ENCODE measurements at regions not wholly inside any gene's neighbourhood (a gene's known extent, or its start where the extent isn't known, plus 50 kb on each side); places are given as distances from the start of the nearest gene placed in this dataset.
A peak's percentile ranks its signal among the peaks of the same experiment; 100 is the strongest.
"Not testable (repeated sequence)": the region's sequence is repeated elsewhere in the genome, so short reads cannot be mapped to it uniquely, and the experiment has no call there.

- no peak for DNase-seq (ENCODE audit: low read depth)
Measured at GRCh38 chr9:88596376-88596775, 61.4 kb downstream of the NXNL2 start.

GRCh38 chr9:88604836-88605511 lies 70.0 kb downstream of the NXNL2 start:
- no peak for DNase-seq (ENCODE audit: low read depth)

GRCh38 chr9:88605512-88606362 lies 70.8 kb downstream of the NXNL2 start:
- no peak for DNase-seq (ENCODE audit: low read depth)

- no peak for DNase-seq (ENCODE audit: low read depth)
Measured at GRCh38 chr9:88614359-88614758, 79.4 kb downstream of the NXNL2 start.

GRCh38 chr9:88623698-88624097 lies 88.7 kb downstream of the NXNL2 start:
- no peak for DNase-seq (ENCODE audit: low read depth)

GRCh38 chr9:88628114-88628513 lies 93.1 kb downstream of the NXNL2 start:
- no peak for DNase-seq (ENCODE audit: low read depth)

- DNase-seq (ENCODE audit: low read depth) = no peak
Measured at GRCh38 chr9:88628811-88629210, 93.8 kb downstream of the NXNL2 start.

GRCh38 chr9:88630574-88630973 lies 95.6 kb downstream of the NXNL2 start:
- DNase-seq (ENCODE audit: low read depth) = not testable (repeated sequence)

GRCh38 chr9:88635151-88635550 lies 100.2 kb downstream of the NXNL2 start:
- no peak for DNase-seq (ENCODE audit: low read depth)

- no peak for DNase-seq (ENCODE audit: low read depth)
Measured at GRCh38 chr9:88641456-88642240, 106.7 kb downstream of the NXNL2 start.

GRCh38 chr9:88642336-88642735 lies 107.4 kb downstream of the NXNL2 start:
- no peak for DNase-seq (ENCODE audit: low read depth)

GRCh38 chr9:88643931-88644330 lies 109.0 kb downstream of the NXNL2 start:
- DNase-seq (ENCODE audit: low read depth) = no peak

GRCh38 chr9:88645172-88645878 lies 110.3 kb downstream of the NXNL2 start:
- DNase-seq (ENCODE audit: low read depth) = no peak

GRCh38 chr9:88645879-88646199 lies 110.9 kb downstream of the NXNL2 start:
- no peak for DNase-seq (ENCODE audit: low read depth)

GRCh38 chr9:88646539-88647300 lies 111.7 kb downstream of the NXNL2 start:
- no peak for DNase-seq (ENCODE audit: low read depth)

GRCh38 chr9:88651682-88652633 lies 117.0 kb downstream of the NXNL2 start:
- DNase-seq (ENCODE audit: low read depth) = peak; percentile 98

GRCh38 chr9:88652876-88653275 lies 117.9 kb downstream of the NXNL2 start:
- DNase-seq (ENCODE audit: low read depth) = no peak

- DNase-seq (ENCODE audit: low read depth) = no peak
Measured at GRCh38 chr9:88653406-88653805, 118.4 kb downstream of the NXNL2 start.

GRCh38 chr9:88653911-88654310 lies 118.9 kb downstream of the NXNL2 start:
- DNase-seq (ENCODE audit: low read depth) = peak; percentile 25

GRCh38 chr9:88657893-88658292 lies 122.9 kb downstream of the NXNL2 start:
- DNase-seq (ENCODE audit: low read depth) = peak; percentile 38
